KOPT-K1 (cell line): ENCODE measurements at regions not wholly inside any gene's neighbourhood (a gene's known extent, or its start where the extent isn't known, plus 50 kb on each side); places are given as distances from the start of the nearest gene placed in this dataset.
"Not testable (repeated sequence)": the region's sequence is repeated elsewhere in the genome, so short reads cannot be mapped to it uniquely, and the experiment has no call there.

Experiments
- H3K27ac ChIP-seq: fragments of 200-600 bp; sonication (generic); 2 replicates; pipeline ENCODE4 v1.5.1; 2016; ENCODE audit warnings: antibody characterized with exemption, mild to moderate bottlenecking, low read depth, low read length; ENCODE audit not compliant: poor library complexity, severe bottlenecking
- H3K36me3 ChIP-seq: fragments of 200-600 bp; sonication (generic); 2 replicates; pipeline ENCODE4 v1.5.1; 2017; ENCODE audit warnings: antibody characterized with exemption, mild to moderate bottlenecking, low read length, moderate library complexity; ENCODE audit not compliant: insufficient read depth
- H3K9me3 ChIP-seq: fragments of 200-600 bp; sonication (generic); 2 replicates; pipeline ENCODE4 v1.5.1; 2017; ENCODE audit warnings: antibody characterized with exemption, low read length, mild to moderate bottlenecking; ENCODE audit not compliant: insufficient read depth, poor library complexity, severe bottlenecking

GRCh38 chr13:20297181-20297580 lies 65.1 kb upstream of the GJB6 start:
- no peaks in the 10 kb centered on the region for H3K9me3 ChIP-seq

DNA sequence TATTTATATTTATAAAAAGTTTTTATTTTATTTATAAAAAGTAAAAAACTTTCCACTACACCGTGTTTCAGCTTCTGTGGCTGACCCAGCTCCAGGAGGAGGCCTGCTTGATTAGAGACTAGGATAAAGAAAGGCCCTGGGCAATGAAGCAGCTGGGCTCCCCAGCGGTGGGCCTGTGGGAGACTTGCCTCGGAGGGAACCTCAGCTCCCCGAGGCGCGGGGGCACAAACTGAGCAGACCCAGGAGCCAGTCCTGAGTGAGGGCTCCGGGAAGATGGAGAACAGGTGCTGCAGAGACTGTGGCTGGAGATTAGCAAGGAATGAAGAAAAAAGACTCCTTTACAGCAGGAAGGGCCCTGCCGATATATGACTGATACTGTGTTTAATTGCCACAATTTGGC lies 63.8 kb upstream of the GJB6 start:
- H3K36me3 ChIP-seq, result no peaks in the 10 kb centered on the region
- H3K27ac ChIP-seq, result no peak overlapping the region
- no peaks in the 10 kb centered on the region for H3K9me3 ChIP-seq

More at GRCh38 chr13:20297181-20297580, 65.1 kb upstream of the GJB6 start:
- Histone ChIP-seq H3K36me3 (no peaks in the 10 kb centered on the region), H3K27ac (no peak overlapping the region)

GRCh38 chr13:20294497-20294896 lies 62.4 kb upstream of the GJB6 start:
- no peak overlapping the region for H3K27ac ChIP-seq
- no peaks in the 10 kb centered on the region for H3K36me3 ChIP-seq
- H3K9me3 ChIP-seq, result no peaks in the 10 kb centered on the region

DNA sequence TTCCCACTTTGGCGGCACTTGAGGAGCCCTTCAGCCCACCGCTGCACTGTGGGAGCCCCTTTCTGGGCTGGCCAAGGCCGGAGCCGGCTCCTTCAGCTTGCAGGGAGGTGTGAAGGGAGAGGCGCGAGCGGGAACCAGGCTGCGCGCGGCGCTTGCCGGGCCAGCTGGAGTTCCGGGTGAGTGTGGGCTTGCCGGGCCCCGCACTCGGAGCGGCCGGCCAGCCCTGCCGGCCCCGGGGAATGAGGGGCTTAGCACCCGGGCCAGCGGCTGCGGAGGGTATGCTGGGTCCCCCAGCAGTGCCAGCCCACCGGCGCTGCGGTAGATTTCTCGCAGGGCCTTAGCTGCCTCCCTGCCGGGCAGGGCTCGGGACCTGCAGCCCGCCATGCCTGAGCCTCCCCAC lies 60.2 kb upstream of the GJB6 start:
- H3K36me3 ChIP-seq, H3K27ac ChIP-seq, H3K9me3 ChIP-seq: not testable (repeated sequence)

- Histone ChIP-seq H3K9me3 (peaks cover 4% of the 10 kb centered on the region), H3K36me3 (no peaks in the 10 kb centered on the region), H3K27ac (no peak overlapping the region)
Measured at GRCh38 chr13:20291675-20292074, 59.6 kb upstream of the GJB6 start.

GRCh38 chr13:20291037-20291436 lies 58.9 kb upstream of the GJB6 start:
- no peaks in the 10 kb centered on the region for H3K36me3 ChIP-seq
- peaks cover 10% of the 10 kb centered on the region for H3K9me3 ChIP-seq
- no peak overlapping the region for H3K27ac ChIP-seq

- H3K9me3 ChIP-seq, result peaks cover 34% of the 10 kb centered on the region
- no peak overlapping the region for H3K27ac ChIP-seq
- no peaks in the 10 kb centered on the region for H3K36me3 ChIP-seq
Measured at GRCh38 chr13:20288561-20288960, 56.4 kb upstream of the GJB6 start.

DNA sequence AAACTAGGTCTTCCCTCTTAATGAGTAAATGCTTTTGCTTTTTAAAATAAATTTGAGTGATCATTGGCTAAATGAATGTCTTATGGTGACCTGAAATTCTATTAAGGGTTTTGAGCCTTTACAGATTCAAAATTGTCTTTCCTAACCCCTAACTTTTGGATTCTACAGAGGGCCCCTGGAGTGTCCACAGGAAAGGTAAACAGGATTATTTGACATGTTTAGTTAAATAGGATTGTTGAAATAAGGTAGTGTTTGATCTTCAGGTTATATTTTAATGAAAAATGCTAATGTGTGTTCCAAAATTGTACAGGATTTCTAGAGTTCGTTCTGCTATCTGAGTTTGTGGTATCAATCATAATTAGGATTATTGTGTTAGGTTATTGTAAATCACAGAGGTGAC lies 55.9 kb upstream of the GJB6 start:
- H3K36me3 ChIP-seq, result no peaks in the 10 kb centered on the region
- H3K9me3 ChIP-seq, result peaks cover 40% of the 10 kb centered on the region
- H3K27ac ChIP-seq, result no peak overlapping the region

DNA sequence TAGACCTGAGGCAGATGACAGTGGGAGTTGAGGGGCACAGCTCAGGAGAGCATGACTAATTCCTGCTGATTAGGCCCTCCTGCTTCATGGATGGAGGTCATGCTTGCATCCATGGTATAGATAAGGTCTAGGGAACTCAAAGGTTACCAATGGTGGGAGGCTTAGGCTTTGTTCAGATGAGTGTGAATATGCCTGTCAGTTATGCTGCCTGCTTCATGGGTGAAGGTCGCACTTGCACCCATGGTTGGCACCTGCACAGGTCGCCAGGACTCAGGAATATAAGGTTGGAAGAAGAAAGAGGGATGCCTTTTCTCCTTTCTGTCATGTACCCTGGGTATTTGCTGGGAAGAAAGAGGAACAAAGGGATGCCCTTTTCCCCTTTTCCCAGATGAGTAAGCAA lies 53.4 kb upstream of the GJB6 start:
- Histone ChIP-seq H3K9me3 (peaks cover 54% of the 10 kb centered on the region), H3K27ac (no peak overlapping the region), H3K36me3 (no peaks in the 10 kb centered on the region)
